ENCODE measurements at regions not wholly inside any gene's neighbourhood (a gene's known extent, or its start where the extent isn't known, plus 50 kb on each side); places are given as distances from the start of the nearest gene placed in this dataset.

- ATAC-seq (peak; percentile 72 to 83 (median 77)), DNase-seq (peak in 4 of 6 donors; percentile 17 to 58 (median 45)), FAIRE-seq (no peak)
- no peak for TF ChIP-seq CTCF (IDR thresholded peaks at IDR 0.05)
- 7 to 9% methylated on average over 28 to 29 of the region's 29 CpGs for WGBS, 2 donors
- intact Hi-C loops (cut with DNase I): no loop called here
- Histone ChIP-seq H3K36me3 (no peaks in the 10 kb centered on the region), H3K4me1 (no peaks in the 10 kb centered on the region), H3K4me3 (no peak overlapping the region), H3K9me3 (no peaks in the 10 kb centered on the region), H3K27me3 (no peaks in the 10 kb centered on the region), H3K27ac (no peak overlapping the region)
Observed at GRCh38 chr1:18557621-18558465, 72.8 kb upstream of the PAX7 start.

- Histone ChIP-seq H3K27me3 (no peaks in the 10 kb centered on the region), H3K27ac (no peak overlapping the region), H3K4me1 (no peaks in the 10 kb centered on the region), H3K4me3 (no peak overlapping the region), H3K36me3 (no peaks in the 10 kb centered on the region), H3K9me3 (no peaks in the 10 kb centered on the region)
- no peak for TF ChIP-seq CTCF (IDR thresholded peaks at IDR 0.05)
- WGBS, 2 donors: 40 to 49% methylated on average over 5 of the region's 5 CpGs
- no peak for ATAC-seq
- no peak for FAIRE-seq
- intact Hi-C loops (cut with DNase I): no loop called here
- peak in 1 of 6 donors; percentile 24 for DNase-seq
Observed at GRCh38 chr1:18560692-18561091, 70.0 kb upstream of the PAX7 start.

- Histone ChIP-seq H3K9me3 (no peaks in the 10 kb centered on the region), H3K27me3 (no peaks in the 10 kb centered on the region), H3K27ac (no peak overlapping the region), H3K36me3 (no peaks in the 10 kb centered on the region), H3K4me3 (no peak overlapping the region), H3K4me1 (no peaks in the 10 kb centered on the region)
- WGBS, 2 donors: 42 to 48% methylated on average over 8 to 9 of the region's 9 CpGs
- FAIRE-seq (no peak), ATAC-seq (no peak), DNase-seq (no peak)
- intact Hi-C loops (cut with DNase I): no loop called here
- no peak for TF ChIP-seq CTCF (IDR thresholded peaks at IDR 0.05)
Observed at GRCh38 chr1:18561967-18562366, 68.7 kb upstream of the PAX7 start.

- H3K36me3 ChIP-seq: no peaks in the 10 kb centered on the region
- intact Hi-C loops (cut with DNase I): no loop called here
- ATAC-seq (no peak), FAIRE-seq (no peak), DNase-seq (no peak)
- H3K27me3 ChIP-seq: no peaks in the 10 kb centered on the region
- H3K9me3 ChIP-seq: no peaks in the 10 kb centered on the region
- no peak overlapping the region for H3K27ac ChIP-seq
- H3K4me1 ChIP-seq: no peaks in the 10 kb centered on the region
- WGBS, 2 donors: 49 to 66% methylated on average over 3 of the region's 3 CpGs
- no peak overlapping the region for H3K4me3 ChIP-seq
- no peak for TF ChIP-seq CTCF (IDR thresholded peaks at IDR 0.05)
Observed at GRCh38 chr1:18564676-18565075, 66.0 kb upstream of the PAX7 start.

- FAIRE-seq (no peak), ATAC-seq (no peak), DNase-seq (no peak)
- no peak for TF ChIP-seq CTCF (IDR thresholded peaks at IDR 0.05)
- Histone ChIP-seq H3K4me3 (no peak overlapping the region), H3K36me3 (no peaks in the 10 kb centered on the region), H3K4me1 (no peaks in the 10 kb centered on the region), H3K27me3 (no peaks in the 10 kb centered on the region), H3K9me3 (no peaks in the 10 kb centered on the region), H3K27ac (no peak overlapping the region)
- intact Hi-C loops (cut with DNase I): no loop called here
- WGBS, 2 donors: 51 to 58% methylated on average over 2 of the region's 2 CpGs
Observed at GRCh38 chr1:18565321-18565720, 65.3 kb upstream of the PAX7 start.
